GM13976 (cell line): ENCODE measurements at regions not wholly inside any gene's neighbourhood (a gene's known extent, or its start where the extent isn't known, plus 50 kb on each side); places are given as distances from the start of the nearest gene placed in this dataset.

Experiments used
- DNase-seq: peaks from one replicate; pipeline ENCODE4 v3.0.0; 2012; ENCODE audit warnings: low spot score
- CTCF ChIP-seq: IDR thresholded peaks from 2 replicates; pipeline ENCODE4 v1.5.1; 2012; ENCODE audit warnings: borderline replicate concordance, mild to moderate bottlenecking; ENCODE audit not compliant: insufficient read depth; ENCODE audit errors: extremely low read depth, missing control alignments, control extremely low read depth
- in situ Hi-C: fragments of 300-500 bp; cut with MboI; formaldehyde crosslinking; loops from one replicate; pipeline ENCODE4 v1.12.0; 2022; ENCODE audit warnings: low sequenced_read_pairs, mixed read lengths, inconsistent platforms; ENCODE audit not compliant: unreplicated experiment

- no peak for DNase-seq
- no peak for TF ChIP-seq CTCF
- in situ Hi-C loops, result no loop called here
These were observed 298.0 kb upstream of the TET2 start for GRCh38 chr4:104848597-104849225.

- in situ Hi-C loops, result loop anchor here (25.0 kb wide), 1 partner anchor 797 kb away; no protein-coding TSS in a partner anchor
- no peak for DNase-seq
- TF ChIP-seq CTCF, result no peak
These were observed 287.0 kb upstream of the TET2 start for GRCh38 chr4:104859601-104860237.

- peak; percentile 62 for DNase-seq
- TF ChIP-seq CTCF, result peak; percentile 69
- in situ Hi-C loops, result loop anchor here (25.0 kb wide), 1 partner anchor 798 kb away; no protein-coding TSS in a partner anchor
These were observed 286.2 kb upstream of the TET2 start for GRCh38 chr4:104860238-104861123.

DNA sequence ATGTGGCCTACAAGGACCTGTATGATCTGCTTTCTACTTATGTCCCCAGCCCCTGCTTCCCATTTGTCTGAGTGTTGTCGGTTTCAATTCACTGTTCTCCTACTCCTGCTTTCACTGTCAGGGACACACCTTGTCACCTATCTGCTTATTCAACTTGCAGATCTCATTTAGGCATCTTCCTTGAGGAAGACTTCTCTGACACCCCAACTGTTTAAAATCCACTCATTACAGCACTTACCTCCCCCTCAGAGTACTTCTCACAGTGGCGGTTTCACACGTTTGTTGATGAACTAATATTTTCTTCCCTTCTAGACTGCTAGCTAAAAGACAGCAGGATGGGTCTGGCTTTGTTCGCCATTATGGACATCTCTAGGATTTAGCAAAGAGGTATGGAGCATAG, 279.9 kb upstream of the TET2 start:
- no peak for TF ChIP-seq CTCF
- no peak for DNase-seq
- in situ Hi-C loops, result loop anchor here (25.0 kb wide), 1 partner anchor 805 kb away; no protein-coding TSS in a partner anchor

GRCh38 chr4:104868533-104868932, 278.1 kb upstream of the TET2 start:
- in situ Hi-C loops, result loop anchor here (25.0 kb wide), 1 partner anchor 806 kb away; no protein-coding TSS in a partner anchor
- no peak for TF ChIP-seq CTCF
- no peak for DNase-seq

- no peak for TF ChIP-seq CTCF
- in situ Hi-C loops, result loop anchor here (25.0 kb wide), 1 partner anchor 807 kb away; no protein-coding TSS in a partner anchor
- peak; percentile 37 for DNase-seq
These were observed 277.7 kb upstream of the TET2 start for GRCh38 chr4:104868958-104869357.
